GM12878 (cell line): ENCODE measurements at regions not wholly inside any gene's neighbourhood (a gene's known extent, or its start where the extent isn't known, plus 50 kb on each side); places are given as distances from the start of the nearest gene placed in this dataset.
A peak's percentile ranks its signal among the peaks of the same experiment; 100 is the strongest.

Experiments used
- ATAC-seq: fragments of 200-7000 bp; cut with Tn5 transposase; 3 replicates; pipeline ENCODE4 v1.9.1; 2020; ENCODE audit warnings: mild to moderate bottlenecking, moderate library complexity
- BruUV-seq: library from RNA; stranded (reverse); fragments of 400-500 nt; replicated peaks from 2 replicates; lab custom pipeline; 2021; lab: Mats Ljungman, UMichigan
- CTCF ChIA-PET: fragments of 300-600 bp; sonication (Branson Sonifier 250); formaldehyde crosslinking; extraction: SDS; loops from one replicate; lab custom pipeline; 2021; ENCODE audit warnings: inconsistent platforms; lab: Yijun Ruan, JAX
- POLR2A ChIA-PET: fragments of 350-600 bp; formaldehyde crosslinking; extraction: SDS; loops from one replicate; lab custom pipeline; 2021; ENCODE audit warnings: inconsistent platforms; lab: Charles Lee
- RAD21 ChIA-PET: fragments of 300-600 bp; sonication (Branson Sonifier 250); formaldehyde crosslinking; loops from one replicate; lab custom pipeline; 2023; ENCODE audit warnings: antibody characterized with exemption; ENCODE audit not compliant: unreplicated experiment; lab: Charles Lee
- SMC1A ChIA-PET: fragments of 300-600 bp; sonication (Branson Sonifier 250); formaldehyde crosslinking; loops from one replicate; lab custom pipeline; 2023; ENCODE audit not compliant: unreplicated experiment, uncharacterized antibody; lab: Charles Lee
- DNase-seq: peaks from one replicate; pipeline ENCODE4 v3.0.0-alpha.2; 2011; ENCODE audit warnings: low read depth, low spot score
- FAIRE-seq: peaks from 3 replicates; lab custom pipeline; 2011; peaks lifted over from hg19 to GRCh38; lab: Jason Lieb, UNC
- H2AFZ ChIP-seq: 2 replicates; pipeline ENCODE4 v1.6.0; 2011; ENCODE audit warnings: low read depth, low read length, control low read depth; ENCODE audit not compliant: control insufficient read depth
- H3K27ac ChIP-seq: 2 replicates; pipeline ENCODE4 v1.5.1; 2011; ENCODE audit warnings: control low read depth; ENCODE audit not compliant: control insufficient read depth, insufficient read depth
- H3K27me3 ChIP-seq, 2 experiments: replicated peaks in 1 of 2; 2 replicates each; pipeline versions ENCODE4 v1.6.0 to v1.6.1; 2011; ENCODE audit warnings: low read length in 1 of 2; ENCODE audit not compliant: control insufficient read depth in 2 of 2, insufficient read depth in 2 of 2
- H3K36me3 ChIP-seq, 2 experiments: 2 replicates each; pipeline ENCODE4 v1.5.1; 2011; ENCODE audit warnings: low read length in 1 of 2; ENCODE audit not compliant: control insufficient read depth in 2 of 2, insufficient read depth in 2 of 2
- H3K4me1 ChIP-seq: 2 replicates; pipeline ENCODE4 v1.6.1; 2011; ENCODE audit warnings: mild to moderate bottlenecking, low read length, moderate library complexity, mixed read lengths; ENCODE audit not compliant: control insufficient read depth, insufficient read depth
- H3K4me2 ChIP-seq: 2 replicates; pipeline ENCODE4 v1.6.0; 2011; ENCODE audit warnings: control low read depth; ENCODE audit not compliant: control insufficient read depth, insufficient read depth
- H3K4me3 ChIP-seq: fragments of 200-600 bp; sonication (generic); 2 replicates; pipeline ENCODE4 v1.5.1; 2016
- H3K79me2 ChIP-seq: 2 replicates; pipeline ENCODE4 v1.6.0; 2011; ENCODE audit warnings: low read length; ENCODE audit not compliant: control insufficient read depth, insufficient read depth
- H3K9ac ChIP-seq: 2 replicates; pipeline ENCODE4 v1.8.0; 2011; ENCODE audit warnings: low read length, control low read depth, mixed read lengths; ENCODE audit not compliant: control insufficient read depth, insufficient read depth
- H3K9me3 ChIP-seq: replicated peaks from 3 replicates; pipeline ENCODE4 v1.5.1; 2011; ENCODE audit warnings: mild to moderate bottlenecking, low read length; ENCODE audit not compliant: control insufficient read depth, insufficient read depth
- H4K20me1 ChIP-seq: 2 replicates; pipeline ENCODE4 v1.6.0; 2011; ENCODE audit not compliant: control insufficient read depth, insufficient read depth
- ATF3 ChIP-seq: IDR thresholded peaks from 2 replicates; pipeline ENCODE4 v1.6.1; 2011; ENCODE audit warnings: low read depth, mild to moderate bottlenecking, low read length, moderate library complexity, borderline replicate concordance; ENCODE audit errors: extremely low read depth
- DPF2 ChIP-seq: fragments of 450-650 bp; IDR thresholded peaks from 2 replicates; pipeline ENCODE4 v1.6.1; 2017; ENCODE audit warnings: mild to moderate bottlenecking
- GATAD2B ChIP-seq: fragments of 450-650 bp; conservative IDR thresholded peaks from 2 replicates; pipeline ENCODE4 v1.6.1; 2017; ENCODE audit warnings: low read depth, mild to moderate bottlenecking, moderate library complexity
- HDAC6 ChIP-seq: fragments of 200-600 bp; sonication (generic); IDR thresholded peaks from one replicate; pipeline ENCODE4 v1.8.0; 2017; ENCODE audit warnings: antibody characterized with exemption; ENCODE audit not compliant: unreplicated experiment
- IRF5 ChIP-seq: fragments of 450-650 bp; IDR thresholded peaks from 2 replicates; pipeline ENCODE4 v1.6.1; 2017; ENCODE audit warnings: borderline replicate concordance
- KAT2A ChIP-seq: conservative IDR thresholded peaks from 2 replicates; pipeline ENCODE4 v1.6.1; 2011; ENCODE audit warnings: low read depth, low read length; ENCODE audit not compliant: control insufficient read depth
- NFYA ChIP-seq: IDR thresholded peaks from 2 replicates; pipeline ENCODE4 v1.6.1; 2011; ENCODE audit warnings: low read depth, mild to moderate bottlenecking, low read length, improper control_type of control experiment, borderline replicate concordance
- RB1 ChIP-seq: fragments of 450-650 bp; formaldehyde crosslinking; IDR thresholded peaks from 2 replicates; pipeline ENCODE4 v1.6.1; 2017; ENCODE audit warnings: mild to moderate bottlenecking, borderline replicate concordance
- SIN3A ChIP-seq: IDR thresholded peaks from 2 replicates; pipeline ENCODE4 v1.6.1; 2012; ENCODE audit warnings: low read depth, low read length, improper control_type of control experiment
- SMAD5 ChIP-seq: IDR thresholded peaks from 2 replicates; pipeline ENCODE4 v1.6.1; 2016; ENCODE audit warnings: antibody characterized with exemption, low read depth
- TARDBP ChIP-seq: IDR thresholded peaks from 2 replicates; pipeline ENCODE4 v1.6.1; 2016; ENCODE audit warnings: borderline replicate concordance
- TCF12 ChIP-seq: IDR thresholded peaks from 2 replicates; pipeline ENCODE4 v1.6.1; 2011; ENCODE audit warnings: low read depth, mild to moderate bottlenecking, low read length
- WGBS: methylation state at CpG from one replicate; pipeline ENCODE4 v1.1.6; 2016; ENCODE audit warnings: low lambda C conversion rate; ENCODE audit not compliant: insufficient replicate concordance, insufficient coverage; ENCODE audit errors: missing lambda C conversion rate; 5-methylcytosine and 5-hydroxymethylcytosine counted together
- in situ Hi-C: fragments of 300-500 bp; cut with MboI; formaldehyde crosslinking; loops from 9 replicates; pipeline ENCODE4 v1.14.3; 2018; ENCODE audit warnings: mixed read lengths
- intact Hi-C: fragments of 100-400 bp; cut with micrococcal nuclease; formaldehyde crosslinking; loops from one replicate; pipeline ENCODE4 v1.14.2; 2022; ENCODE audit not compliant: unreplicated experiment

GRCh38 chr5:89698028-89698427 is 711.5 kb downstream of the CETN3 start:
- in situ Hi-C loops: no loop called here
- POLR2A ChIA-PET: no interaction called here

More at GRCh38 chr5:89698028-89698427, 711.5 kb downstream of the CETN3 start:
- Histone ChIP-seq H3K9me3 (peaks cover 2% of the 10 kb centered on the region), H2AFZ (no peak overlapping the region), H3K4me3 (no peak overlapping the region), H3K4me2 (no peak overlapping the region), H4K20me1 (no peaks in the 10 kb centered on the region), H3K27ac (no peak overlapping the region), H3K9ac (no peak overlapping the region), H3K79me2 (no peaks in the 10 kb centered on the region), H3K4me1 (no peaks in the 10 kb centered on the region), H3K36me3 (no peaks in the 10 kb centered on the region), H3K27me3 (no peaks in the 10 kb centered on the region)
- intact Hi-C loops: no loop called here
- DNase-seq: no peak
- RAD21 ChIA-PET: no interaction called here
- BruUV-seq: no TSS peak
- SMC1A ChIA-PET: no interaction called here
- 100% methylated on average over 2 of the region's 2 CpGs for WGBS
- no peak for TF ChIP-seq GATAD2B
- TF ChIP-seq ATF3: no peak
- TF ChIP-seq KAT2A: no peak
- no peak for TF ChIP-seq TARDBP
- no peak for TF ChIP-seq TCF12
- TF ChIP-seq HDAC6: no peak
- no peak for TF ChIP-seq DPF2
- no peak for TF ChIP-seq IRF5
- no peak for TF ChIP-seq SIN3A
- TF ChIP-seq SMAD5: no peak
- TF ChIP-seq RB1: no peak
- TF ChIP-seq NFYA: no peak
- CTCF ChIA-PET: no interaction called here
- ATAC-seq: no peak
- FAIRE-seq: peak; percentile 76
